GM18951 (cell line): ENCODE measurements at regions not wholly inside any gene's neighbourhood (a gene's known extent, or its start where the extent isn't known, plus 50 kb on each side); places are given as distances from the start of the nearest gene placed in this dataset.

Experiments used
- POLR2A ChIP-seq: IDR thresholded peaks from 4 replicates; pipeline ENCODE4 v1.6.1; 2011; ENCODE audit warnings: mild to moderate bottlenecking; ENCODE audit not compliant: insufficient read length, insufficient read depth; ENCODE audit errors: extremely low read depth
- in situ Hi-C: fragments of 300-500 bp; cut with MboI; formaldehyde crosslinking; loops from one replicate; pipeline ENCODE4 v1.12.0; 2022; ENCODE audit warnings: low sequenced_read_pairs, mixed read lengths, inconsistent platforms; ENCODE audit not compliant: unreplicated experiment

DNA sequence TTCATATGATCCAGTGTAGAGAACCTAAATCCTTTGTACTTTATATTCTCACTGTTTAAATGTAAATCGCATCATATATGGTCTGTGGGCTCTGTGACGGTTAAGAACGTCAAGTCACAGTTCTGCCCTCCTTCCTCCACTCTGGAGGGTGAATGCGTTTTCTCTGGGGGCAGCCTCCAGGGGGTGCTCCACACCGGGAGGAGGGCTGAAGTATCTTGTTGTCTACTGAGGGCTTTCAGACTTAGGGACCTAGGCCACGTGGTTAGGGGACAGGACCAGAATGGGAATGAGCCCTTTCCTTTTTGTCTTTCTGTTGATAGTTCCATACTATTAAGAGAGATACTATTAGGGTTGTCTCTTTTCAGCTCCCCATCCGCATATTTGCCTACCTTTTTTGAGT lies 504.9 kb downstream of the FGF9 start:
- in situ Hi-C loops: no loop called here
- TF ChIP-seq POLR2A: no peak

DNA sequence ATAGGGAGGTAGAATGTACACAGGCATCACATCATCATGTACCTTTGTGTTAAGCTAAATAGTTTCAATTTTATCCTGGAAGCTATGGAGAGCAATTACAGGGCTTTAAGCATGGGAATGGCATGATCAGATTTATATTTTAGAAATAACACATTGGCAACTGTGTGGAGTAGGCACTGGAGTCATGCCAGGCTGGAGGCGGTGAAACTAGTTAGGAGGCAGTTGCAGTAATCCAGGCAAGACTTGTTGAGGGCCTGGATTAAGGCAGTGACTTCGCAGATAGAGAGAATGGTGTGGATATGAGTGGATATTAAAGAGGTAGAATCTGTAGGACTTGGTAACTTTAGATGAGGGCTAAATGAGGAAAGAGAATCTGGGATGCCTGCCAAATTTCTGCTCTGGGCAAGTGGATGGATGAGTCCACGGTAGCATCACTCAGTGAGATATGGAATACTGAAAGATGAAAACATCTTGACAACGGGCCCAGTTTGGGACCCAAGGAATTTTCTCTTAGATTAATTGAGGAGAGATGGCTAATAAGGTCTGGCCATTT lies 506.2 kb downstream of the FGF9 start:
- no peak for TF ChIP-seq POLR2A
- in situ Hi-C loops: no loop called here

- no peak for TF ChIP-seq POLR2A
- in situ Hi-C loops: no loop called here
These were observed 508.0 kb downstream of the FGF9 start for GRCh38 chr13:22178878-22179277.

- in situ Hi-C loops: no loop called here
- TF ChIP-seq POLR2A: no peak
These were observed 516.5 kb downstream of the FGF9 start for GRCh38 chr13:22187329-22187728.

DNA sequence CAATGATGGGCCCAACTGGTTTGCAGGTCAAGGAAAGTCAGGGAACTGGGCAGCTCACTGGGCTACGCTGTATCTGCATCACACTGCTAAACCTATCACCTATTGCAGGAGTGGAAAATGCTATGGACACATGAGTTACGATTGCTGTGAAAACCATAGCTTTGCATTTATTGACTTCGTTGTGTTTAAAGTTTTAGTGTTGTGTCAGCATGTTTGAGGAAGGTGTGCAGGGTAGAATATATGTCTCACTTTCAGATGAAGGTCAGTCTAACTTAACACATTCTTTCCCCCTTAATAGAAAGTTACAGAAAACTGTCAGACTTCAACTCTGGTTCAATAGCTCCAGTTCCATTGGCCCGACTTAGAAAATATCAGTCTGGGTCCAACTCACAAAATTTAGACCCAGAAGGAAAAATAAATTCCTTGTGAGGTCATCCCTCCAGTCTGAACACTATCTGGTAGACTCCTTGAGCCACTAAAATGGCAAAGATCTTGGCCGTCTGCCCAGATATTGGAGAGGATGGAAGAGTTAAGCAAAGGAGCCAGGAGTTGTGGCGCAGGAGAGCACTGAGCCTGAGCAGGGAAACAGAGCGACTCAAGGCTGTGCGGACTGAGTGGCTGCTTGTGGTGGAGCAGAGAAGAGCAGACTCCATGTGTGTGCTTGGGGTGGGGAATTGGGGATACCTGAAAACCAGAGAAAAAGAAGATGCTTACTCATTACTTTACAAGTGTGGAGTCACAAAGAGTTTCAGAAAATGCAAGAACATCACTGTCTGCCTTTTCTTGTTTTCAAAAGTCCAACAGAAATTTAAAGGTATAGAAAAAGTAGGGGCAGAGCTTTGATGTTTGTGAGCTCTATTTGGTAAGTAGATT lies 518.5 kb downstream of the FGF9 start:
- in situ Hi-C loops: no loop called here
- TF ChIP-seq POLR2A: no peak

GRCh38 chr13:22193070-22193469 lies 522.2 kb downstream of the FGF9 start:
- TF ChIP-seq POLR2A: no peak
- in situ Hi-C loops: no loop called here

- TF ChIP-seq POLR2A: no peak
- in situ Hi-C loops: no loop called here
These were observed 523.4 kb downstream of the FGF9 start for GRCh38 chr13:22194106-22194805.

- in situ Hi-C loops: no loop called here
- no peak for TF ChIP-seq POLR2A
These were observed 524.9 kb downstream of the FGF9 start for GRCh38 chr13:22195726-22196125.

GRCh38 chr13:22196777-22197176 lies 525.9 kb downstream of the FGF9 start:
- in situ Hi-C loops: no loop called here
- no peak for TF ChIP-seq POLR2A

GRCh38 chr13:22198001-22198400 lies 527.1 kb downstream of the FGF9 start:
- no peak for TF ChIP-seq POLR2A
- in situ Hi-C loops: no loop called here

- in situ Hi-C loops: no loop called here
These were observed 527.9 kb downstream of the FGF9 start for GRCh38 chr13:22198641-22199217.

GRCh38 chr13:22200440-22200839 lies 529.6 kb downstream of the FGF9 start:
- no peak for TF ChIP-seq POLR2A

More at GRCh38 chr13:22198641-22199217, 527.9 kb downstream of the FGF9 start:
- TF ChIP-seq POLR2A: no peak

GRCh38 chr13:22201375-22201925 lies 530.6 kb downstream of the FGF9 start:
- in situ Hi-C loops: no loop called here

More at GRCh38 chr13:22200440-22200839, 529.6 kb downstream of the FGF9 start:
- in situ Hi-C loops: no loop called here

More at GRCh38 chr13:22201375-22201925, 530.6 kb downstream of the FGF9 start:
- TF ChIP-seq POLR2A: no peak
